ENCODE measurements at regions not wholly inside any gene's neighbourhood (a gene's known extent, or its start where the extent isn't known, plus 50 kb on each side); places are given as distances from the start of the nearest gene placed in this dataset.
A peak's percentile ranks its signal among the peaks of the same experiment; 100 is the strongest.

- POLR2A ChIA-PET (ENCODE audit: unreplicated experiment) = no interaction called here
- H3K36me3 ChIP-seq (ENCODE audit: control insufficient read depth, insufficient read depth, low read length) = no peaks in the 10 kb centered on the region
These were observed 276.0 kb downstream of the UACA start for GRCh38 chr15:70487387-70487740.

More at GRCh38 chr15:70487387-70487740, 276.0 kb downstream of the UACA start:
- no TSS peak for BruUV-seq (replicated peaks)
- Histone ChIP-seq H4K5ac (ENCODE audit: low read depth, low read length) (no peak overlapping the region), H2AFZ (replicated peaks; ENCODE audit: low read length, poor library complexity) (no peak overlapping the region), H2BK20ac (ENCODE audit: low read depth, low read length) (no peak overlapping the region; the same call in 1 of the 2 replicates), H3K27me3 (ENCODE audit: control insufficient read depth, insufficient read depth, low read length) (peaks cover 20% of the 10 kb centered on the region), H4K91ac (ENCODE audit: insufficient read depth, low read depth, low read length) (peak overlapping the region; percentile 60; the same call in 1 of the 2 replicates), H3K9ac (ENCODE audit: low read depth, low read length) (no peak overlapping the region), H3K27ac (ENCODE audit: insufficient read depth, low read length) (no peak overlapping the region), H3K4me2 (ENCODE audit: low read depth, low read length) (no peak overlapping the region), H3K18ac (ENCODE audit: low read depth, low read length) (no peak overlapping the region), H2BK120ac (ENCODE audit: low read depth, low read length) (0 out of 2 replicates have a peak overlapping the region, but pooled peaks have one; percentile 74), H2AK9ac (replicated peaks; ENCODE audit: low read depth, low read length, poor library complexity) (no peak overlapping the region), H3K56ac (ENCODE audit: extremely low read depth, insufficient read depth, low read length) (no peak overlapping the region), H3K23ac (ENCODE audit: low read depth, low read length) (no peak overlapping the region), H3K4me3 (ENCODE audit: insufficient read depth, low read depth, low read length) (no peak overlapping the region), H3K9me3 (ENCODE audit: control insufficient read depth, insufficient read depth, low read length) (no peaks in the 10 kb centered on the region), H4K8ac (ENCODE audit: low read depth in 2 of 2, low read length in 2 of 2) (peak overlapping the region in 1 of 2 experiments; percentile 19; a peak in 1 of 4 replicates), H2BK5ac (ENCODE audit: low read depth, low read length, poor library complexity, severe bottlenecking) (no peak overlapping the region), H3K79me1 (ENCODE audit: low read depth in 1 of 2, low read length in 2 of 2) (no peaks in the 10 kb centered on the region), H4K20me1 (ENCODE audit: insufficient read depth, low read length) (peaks cover 8% of the 10 kb centered on the region), H3K14ac (replicated peaks; ENCODE audit: low read depth, low read length) (0 out of 2 replicates have a peak overlapping the region, but pooled peaks have one; percentile 46), H3K4me1 (ENCODE audit: control insufficient read depth, insufficient read depth, low read length) (peaks cover 24% of the 10 kb centered on the region), H3K9me1 (ENCODE audit: insufficient read depth, low read length) (0 out of 2 replicates have a peak, but pooled peaks cover 10% of the 10 kb centered on the region), H3K4ac (ENCODE audit: low read depth, low read length) (peak overlapping the region; percentile 33; the same call in 1 of the 2 replicates), H2BK15ac (ENCODE audit: low read depth, low read length) (no peak overlapping the region), H2AK5ac (ENCODE audit: low read depth, low read length) (peak overlapping the region; percentile 76; the same call in 1 of the 2 replicates)
- ATAC-seq (ENCODE audit: low read depth) = no peak
- in situ Hi-C loops (cut with MboI; ENCODE audit: low sequenced_read_pairs) = loop anchor here (10.0 to 25.0 kb wide), 4 partner anchors 400 to 1013 kb away; partner anchors contain the start of gene TLE3
- intact Hi-C loops (cut with micrococcal nuclease) = loop anchor here (2.0 kb wide), 1 partner anchor 391 kb away; the partner anchor contains the start of gene TLE3
- WGBS, 2 experiments (ENCODE audit: extremely low coverage in 2 of 2, insufficient read length in 1 of 2) = 80% methylated on average over 2 of the region's 3 CpGs; no CpG with 5 or more reads in 1 of the 2 experiments
- TF ChIP-seq SMC3 (IDR thresholded peaks at IDR 0.05; ENCODE audit: low read depth, low read length) = no peak
- no peak for TF ChIP-seq MAFK (IDR thresholded peaks at IDR 0.05; ENCODE audit: low read depth, low read length)
- TF ChIP-seq RAD21 (IDR thresholded peaks at IDR 0.05; ENCODE audit: low read length) = no peak
- TF ChIP-seq USF2 (IDR thresholded peaks at IDR 0.05; ENCODE audit: low read depth, low read length) = no peak
- TF ChIP-seq ELK1 (IDR thresholded peaks at IDR 0.05; ENCODE audit: borderline replicate concordance, low read depth, low read length) = no peak
- no peak for TF ChIP-seq RFX5 (IDR thresholded peaks at IDR 0.05; ENCODE audit: low read depth, low read length)
- TF ChIP-seq MXI1 (IDR thresholded peaks at IDR 0.05; ENCODE audit: borderline replicate concordance, low read depth, low read length) = no peak
- TF ChIP-seq POLR2A (IDR thresholded peaks at IDR 0.05; ENCODE audit: low read depth, low read length) = no peak
- TF ChIP-seq CTCF (conservative IDR thresholded peaks at IDR 0.05; ENCODE audit: low read depth, low read length) = no peak
- no peak for TF ChIP-seq CEBPB (IDR thresholded peaks at IDR 0.05; ENCODE audit: low read depth, low read length)
- no peak for TF ChIP-seq FOS (IDR thresholded peaks at IDR 0.05; ENCODE audit: low read depth, low read length)
- TF ChIP-seq BHLHE40 (IDR thresholded peaks at IDR 0.05; ENCODE audit: low read depth, low read length) = no peak
- dilution Hi-C loops (cut with HindIII; ENCODE audit: low sequenced_read_pairs, unreplicated experiment) = no loop called here
- no peak for DNase-seq
- CTCF ChIA-PET = interaction anchor here (0.6 to 1.9 kb wide), 4 partner anchors 12 to 904 kb away, joined by 3 to 7 read pairs (median 3); no protein-coding TSS in a partner anchor
